Neural cell (in vitro differentiated cells): ENCODE measurements at regions not wholly inside any gene's neighbourhood (a gene's known extent, or its start where the extent isn't known, plus 50 kb on each side); places are given as distances from the start of the nearest gene placed in this dataset.
"Not testable (repeated sequence)": the region's sequence is repeated elsewhere in the genome, so short reads cannot be mapped to it uniquely, and the experiment has no call there.

ENCODE experiments used
- H2AFZ ChIP-seq: fragments of 200-600, 300-800 bp; sonication (generic), shearing (Covaris generic); 2 replicates; pipeline ENCODE4 v1.6.0; 2014; ENCODE audit warnings: low read depth, mild to moderate bottlenecking, antibody characterized with exemption, low read length, moderate library complexity
- H3F3A ChIP-seq: fragments of 200-600 bp; shearing (Covaris generic); 2 replicates; pipeline ENCODE4 v1.6.1; 2016; ENCODE audit warnings: mild to moderate bottlenecking, moderate library complexity, mixed read lengths, antibody characterized with exemption, low read length; ENCODE audit not compliant: insufficient read depth, poor library complexity, severe bottlenecking
- H3K27ac ChIP-seq: fragments of 200-600, 300-800 bp; sonication (generic), shearing (Covaris generic); 2 replicates; pipeline ENCODE4 v1.5.1; 2014; ENCODE audit warnings: mild to moderate bottlenecking, low read length, moderate library complexity
- H3K27me3 ChIP-seq: fragments of 300-800, 200-600 bp; sonication (generic), shearing (Covaris generic); 2 replicates; pipeline ENCODE4 v1.6.0; 2014; ENCODE audit warnings: mild to moderate bottlenecking, low read depth, low read length, moderate library complexity; ENCODE audit not compliant: insufficient read depth
- H3K36me3 ChIP-seq: fragments of 300-800, 200-600 bp; sonication (generic), shearing (Covaris generic); 2 replicates; pipeline ENCODE4 v1.5.1; 2014; ENCODE audit warnings: mild to moderate bottlenecking, antibody characterized with exemption, low read length, moderate library complexity; ENCODE audit not compliant: insufficient read depth
- H3K4me2 ChIP-seq: fragments of 300-800, 200-600 bp; sonication (generic), shearing (Covaris generic); 2 replicates; pipeline ENCODE4 v1.6.0; 2014; ENCODE audit warnings: mild to moderate bottlenecking, low read length
- H3K4me3 ChIP-seq: fragments of 300-800, 200-600 bp; sonication (generic), shearing (Covaris generic); 2 replicates; pipeline ENCODE4 v1.5.1; 2014; ENCODE audit warnings: mild to moderate bottlenecking, low read length, moderate library complexity
- H3K79me2 ChIP-seq: fragments of 200-600 bp; shearing (Covaris generic); replicated peaks from 2 replicates; pipeline ENCODE4 v1.6.0; 2014; ENCODE audit warnings: mild to moderate bottlenecking, low read length, moderate library complexity; ENCODE audit not compliant: insufficient read depth
- H3K9ac ChIP-seq: fragments of 300-800, 200-600 bp; sonication (generic), shearing (Covaris generic); 2 replicates; pipeline ENCODE4 v1.6.1; 2016; ENCODE audit warnings: mild to moderate bottlenecking, low read length, mixed read lengths
- H3K9me2 ChIP-seq: fragments of 200-600 bp; shearing (Covaris generic); 2 replicates; pipeline ENCODE4 v1.6.1; 2016; ENCODE audit warnings: mild to moderate bottlenecking, low read length, mixed read lengths; ENCODE audit not compliant: insufficient read depth
- H3K9me3 ChIP-seq: fragments of 200-600, 300-800 bp; sonication (generic), shearing (Covaris generic); 2 replicates; pipeline ENCODE4 v1.6.1; 2016; ENCODE audit warnings: mild to moderate bottlenecking, mixed run types, low read length, moderate library complexity, mixed read lengths
- H4K20me1 ChIP-seq: fragments of 200-600 bp; shearing (Covaris generic); 2 replicates; pipeline ENCODE4 v1.6.1; 2016; ENCODE audit warnings: mild to moderate bottlenecking, mixed run types; ENCODE audit not compliant: insufficient read depth
- CTCF ChIP-seq: fragments of 450-650 bp; IDR thresholded peaks from 2 replicates; pipeline ENCODE4 v1.5.1; 2014; ENCODE audit warnings: antibody characterized with exemption, mild to moderate bottlenecking, moderate library complexity; ENCODE audit not compliant: poor library complexity, severe bottlenecking
- EP300 ChIP-seq: fragments of 450-650 bp; conservative IDR thresholded peaks from 2 replicates; pipeline ENCODE4 v1.6.1; 2014; ENCODE audit warnings: antibody characterized with exemption, mild to moderate bottlenecking, moderate library complexity; ENCODE audit not compliant: poor library complexity, severe bottlenecking
- EZH2 ChIP-seq: fragments of 200-600, 300-800 bp; shearing (Covaris generic), sonication (generic); IDR thresholded peaks from 2 replicates; pipeline ENCODE4 v1.6.1; 2014; ENCODE audit warnings: antibody characterized with exemption, low read length, borderline replicate concordance, mild to moderate bottlenecking; ENCODE audit not compliant: insufficient read depth, poor library complexity, severe bottlenecking
- MXI1 ChIP-seq: fragments of 450-650 bp; conservative IDR thresholded peaks from 2 replicates; pipeline ENCODE4 v1.6.1; 2014; ENCODE audit warnings: antibody characterized with exemption, mild to moderate bottlenecking; ENCODE audit not compliant: poor library complexity, severe bottlenecking
- POLR2AphosphoS5 ChIP-seq: IDR thresholded peaks from 2 replicates; pipeline ENCODE4 v1.6.1; 2012
- RAD21 ChIP-seq: fragments of 450-650 bp; conservative IDR thresholded peaks from 2 replicates; pipeline ENCODE4 v1.6.1; 2014; ENCODE audit warnings: antibody characterized with exemption, mild to moderate bottlenecking, moderate library complexity
- REST ChIP-seq: IDR thresholded peaks from 2 replicates; pipeline ENCODE4 v1.6.1; 2012; ENCODE audit warnings: borderline replicate concordance
- SMC3 ChIP-seq: fragments of 450-650 bp; conservative IDR thresholded peaks from 2 replicates; pipeline ENCODE4 v1.6.1; 2014; ENCODE audit warnings: antibody characterized with exemption, mild to moderate bottlenecking, moderate library complexity; ENCODE audit not compliant: poor library complexity
- TAF1 ChIP-seq: IDR thresholded peaks from 2 replicates; pipeline ENCODE4 v1.6.1; 2012; ENCODE audit warnings: low read depth

GRCh38 chr10:33963729-33964128 is 629.3 kb upstream of the NRP1 start:
- Histone ChIP-seq H3K9me2 (no peaks in the 10 kb centered on the region), H3K9ac (no peak overlapping the region), H3K27ac (no peak overlapping the region), H3K79me2 (no peaks in the 10 kb centered on the region), H3K27me3 (no peaks in the 10 kb centered on the region), H3K36me3 (no peaks in the 10 kb centered on the region), H3K9me3 (no peaks in the 10 kb centered on the region), H3F3A (no peaks in the 10 kb centered on the region), H2AFZ (no peak overlapping the region), H3K4me2 (no peak overlapping the region), H3K4me3 (no peak overlapping the region), H4K20me1 (no peaks in the 10 kb centered on the region)
- no peak for TF ChIP-seq RAD21
- TF ChIP-seq POLR2AphosphoS5, result no peak
- no peak for TF ChIP-seq EZH2
- TF ChIP-seq REST, result no peak
- TF ChIP-seq TAF1, result no peak
- TF ChIP-seq EP300, result no peak
- no peak for TF ChIP-seq SMC3
- no peak for TF ChIP-seq MXI1
- no peak for TF ChIP-seq CTCF

- not testable (repeated sequence) for H4K20me1 ChIP-seq, H3F3A ChIP-seq, H3K27ac ChIP-seq, H2AFZ ChIP-seq, H3K36me3 ChIP-seq, H3K9me3 ChIP-seq, H3K4me3 ChIP-seq, H3K4me2 ChIP-seq, H3K9me2 ChIP-seq, H3K27me3 ChIP-seq, H3K9ac ChIP-seq, H3K79me2 ChIP-seq
Observed at GRCh38 chr10:33956322-33956721, 621.9 kb upstream of the NRP1 start.

GRCh38 chr10:33955676-33956075 is 621.2 kb upstream of the NRP1 start:
- TF ChIP-seq REST (no peak), SMC3 (no peak), TAF1 (no peak), EP300 (no peak), RAD21 (no peak), MXI1 (no peak), POLR2AphosphoS5 (no peak), EZH2 (no peak), CTCF (no peak)
- Histone ChIP-seq H3K4me2 (no peak overlapping the region), H3K79me2 (no peaks in the 10 kb centered on the region), H3K9ac (no peak overlapping the region), H3K27me3 (no peaks in the 10 kb centered on the region), H3K27ac (no peak overlapping the region), H3K9me2 (no peaks in the 10 kb centered on the region), H4K20me1 (no peaks in the 10 kb centered on the region), H3K9me3 (no peaks in the 10 kb centered on the region), H2AFZ (no peak overlapping the region), H3K4me3 (no peak overlapping the region), H3F3A (no peaks in the 10 kb centered on the region), H3K36me3 (no peaks in the 10 kb centered on the region)
